NCI-H2107 treated with DMSO at 0.1 percent for 48 hours (cell line): ENCODE measurements at regions not wholly inside any gene's neighbourhood (a gene's known extent, or its start where the extent isn't known, plus 50 kb on each side); places are given as distances from the start of the nearest gene placed in this dataset.
"Not testable (repeated sequence)": the region's sequence is repeated elsewhere in the genome, so short reads cannot be mapped to it uniquely, and the experiment has no call there.

ENCODE experiments used
- DNase-seq: peaks from one replicate; lab custom pipeline; 2025; ENCODE audit not compliant: unreplicated experiment; lab: John Stamatoyannopoulos, UW

DNA sequence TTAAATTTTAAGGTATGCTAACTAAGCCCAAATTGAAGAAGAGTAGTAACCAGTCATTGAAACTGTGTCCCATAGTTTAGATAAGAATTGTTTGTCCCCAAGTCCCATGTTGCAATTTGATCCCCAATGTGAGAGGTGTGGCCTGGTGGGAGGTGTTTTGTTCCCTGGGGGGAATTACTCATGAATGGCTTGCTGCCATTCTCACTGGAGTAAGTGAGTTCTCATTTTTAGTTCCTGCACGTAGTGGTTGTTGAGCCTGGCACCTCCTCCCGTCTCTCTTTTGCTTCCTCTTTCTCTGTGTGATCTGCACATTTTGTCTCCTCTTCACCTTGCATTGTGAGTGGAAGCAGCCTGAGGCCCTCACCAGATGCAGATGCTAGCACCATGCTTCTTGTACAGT lies 1271.0 kb downstream of the NSUN3 start:
- DNase-seq = no peak

DNA sequence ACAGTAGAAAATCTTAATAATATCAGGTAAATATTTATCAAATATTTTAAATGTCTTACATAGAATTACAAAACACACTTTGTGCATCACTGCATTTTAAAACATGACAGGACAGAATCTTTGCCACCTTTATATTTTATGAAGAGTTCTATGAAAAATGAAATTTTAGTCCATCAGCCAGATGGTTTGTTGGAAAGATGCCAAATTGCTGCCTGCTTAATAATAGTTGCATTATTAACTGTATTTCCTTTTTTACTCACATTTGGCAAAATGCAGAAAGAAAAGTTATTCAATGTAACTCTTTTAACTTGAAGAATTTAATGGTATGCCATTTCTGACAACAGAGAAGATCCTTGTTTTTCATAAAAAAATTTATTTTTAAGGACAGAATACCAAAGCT lies 1271.6 kb downstream of the NSUN3 start:
- DNase-seq = no peak

DNA sequence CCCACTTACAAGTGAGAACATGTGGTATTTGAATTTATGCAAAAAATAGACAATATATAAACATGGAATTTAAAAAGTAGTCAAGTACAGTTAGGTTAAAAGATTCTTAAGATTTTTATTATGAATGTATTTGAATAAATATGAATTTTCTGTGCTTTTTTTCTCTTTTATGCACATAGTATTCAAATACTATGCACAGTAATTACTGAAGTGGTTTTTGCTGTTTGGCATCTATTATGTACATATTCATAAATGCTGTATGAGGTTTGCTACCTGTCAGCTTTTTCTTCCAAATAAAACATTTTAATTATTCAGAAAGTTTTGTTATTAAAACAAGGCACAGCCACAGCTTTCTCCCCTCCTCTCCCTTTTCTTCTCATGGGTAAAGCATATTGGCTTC lies 1272.7 kb downstream of the NSUN3 start:
- no peak for DNase-seq

DNA sequence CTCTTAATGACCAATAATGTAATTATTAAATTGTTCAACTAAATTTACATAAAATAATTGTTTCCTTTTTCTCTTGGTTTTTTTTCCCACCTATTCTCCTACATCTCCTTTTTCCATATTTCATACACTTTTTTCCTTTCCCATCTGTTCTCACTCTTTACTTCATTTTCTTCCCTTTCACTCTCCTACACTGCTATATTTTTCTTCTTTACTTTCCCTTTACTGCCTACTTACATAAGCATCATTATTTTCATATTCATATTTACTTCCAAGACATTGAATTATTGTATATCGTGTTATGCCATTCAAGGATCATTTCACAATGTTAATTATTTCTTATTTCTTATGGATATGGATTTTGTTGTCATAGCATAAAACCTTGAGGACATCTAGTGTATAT lies 1275.6 kb downstream of the NSUN3 start:
- no peak for DNase-seq

DNA sequence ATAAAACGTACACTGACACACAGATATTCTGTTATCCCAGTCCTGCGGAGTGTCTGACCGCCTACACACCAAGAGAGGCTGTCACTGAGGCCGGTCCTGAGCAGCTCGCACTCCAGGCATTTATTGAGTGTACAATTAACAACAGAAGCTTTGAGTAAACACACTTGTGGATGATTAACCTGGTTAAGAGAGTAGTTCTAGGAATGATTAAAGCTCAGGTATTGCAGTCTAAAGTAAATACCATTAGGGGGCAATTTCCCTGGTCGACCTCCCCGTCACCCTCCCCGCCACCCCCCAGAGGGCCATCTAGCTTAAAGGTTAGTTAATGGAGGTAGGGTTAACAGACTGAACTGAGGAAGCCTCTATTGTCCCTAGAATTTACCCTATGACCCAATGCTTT lies 1278.5 kb downstream of the NSUN3 start:
- no peak for DNase-seq

DNA sequence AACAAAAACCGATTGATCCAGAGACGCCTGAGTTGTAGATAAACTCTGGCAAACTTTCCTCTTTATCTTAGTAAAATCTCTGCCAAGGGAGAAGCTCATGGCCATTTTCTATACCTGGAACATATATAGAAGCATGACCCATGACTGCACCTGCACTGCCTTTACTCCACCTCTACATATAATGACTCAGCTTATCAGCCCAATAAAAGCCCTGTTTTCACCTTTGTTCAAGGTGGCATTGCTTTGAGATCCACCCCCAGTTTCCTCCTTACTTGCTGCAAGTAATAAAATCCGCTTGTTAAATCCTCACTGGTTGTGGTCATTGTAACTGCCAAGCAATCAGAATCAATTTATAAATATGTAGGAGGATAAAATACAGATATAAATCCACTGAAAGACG lies 1280.4 kb downstream of the NSUN3 start:
- DNase-seq = no peak

DNA sequence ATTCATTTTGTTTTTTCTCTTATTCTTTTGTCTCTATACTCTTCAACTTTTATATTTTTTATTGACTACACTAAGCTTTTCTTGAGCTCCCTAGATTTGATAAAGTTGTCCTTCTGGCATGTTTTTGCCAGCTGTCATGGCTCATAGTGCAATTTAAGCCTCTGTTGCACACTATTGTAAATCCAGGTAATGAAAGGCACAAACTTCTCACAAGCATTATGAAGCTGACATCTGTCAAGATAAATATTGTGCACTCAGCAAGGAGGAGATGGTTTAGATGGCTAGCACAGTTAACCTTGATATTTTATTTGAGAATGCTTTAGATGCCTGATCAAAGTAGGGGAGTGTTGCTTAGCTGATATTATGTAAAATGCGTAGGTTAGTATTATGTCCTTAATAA lies 1280.9 kb downstream of the NSUN3 start:
- DNase-seq = no peak

DNA sequence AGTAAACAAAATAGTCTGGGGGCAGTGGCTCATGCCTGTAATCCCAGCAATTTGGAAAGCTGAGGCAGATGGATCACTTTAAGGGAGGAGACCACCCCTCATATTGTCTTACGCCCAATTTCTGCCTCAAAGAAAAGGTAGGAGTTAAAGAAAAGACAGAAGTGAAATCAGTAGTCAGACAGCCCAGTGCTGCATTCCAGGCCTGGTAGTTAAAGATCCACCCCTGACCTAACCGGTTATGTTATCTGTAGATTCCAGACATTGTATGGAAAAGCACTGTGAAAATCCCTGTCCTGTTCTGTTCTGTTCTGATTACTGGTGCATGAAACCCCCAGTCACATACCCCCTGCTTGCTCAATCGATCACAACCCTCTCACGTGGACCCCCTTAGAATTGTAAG lies 1285.1 kb downstream of the NSUN3 start:
- not testable (repeated sequence) for DNase-seq

DNA sequence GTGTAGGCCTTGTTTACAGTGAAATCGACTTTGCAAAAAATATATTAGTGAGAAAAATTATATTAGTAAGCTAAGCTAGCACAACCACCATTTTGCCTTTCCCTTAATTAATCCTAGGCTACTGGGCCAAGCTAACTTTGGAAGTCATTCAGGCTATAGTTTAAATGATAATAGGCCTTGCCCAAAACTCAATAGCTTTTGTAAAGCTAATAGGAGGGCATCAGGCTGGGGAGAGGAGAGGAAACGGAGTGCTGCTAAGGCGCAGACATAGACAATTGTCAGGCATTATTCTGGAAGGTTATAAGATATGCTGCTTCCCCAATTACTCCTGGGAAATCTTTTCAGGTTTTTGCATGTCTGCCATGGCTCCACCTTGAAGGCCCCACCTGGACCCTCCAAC lies 1286.0 kb downstream of the NSUN3 start:
- no peak for DNase-seq

DNA sequence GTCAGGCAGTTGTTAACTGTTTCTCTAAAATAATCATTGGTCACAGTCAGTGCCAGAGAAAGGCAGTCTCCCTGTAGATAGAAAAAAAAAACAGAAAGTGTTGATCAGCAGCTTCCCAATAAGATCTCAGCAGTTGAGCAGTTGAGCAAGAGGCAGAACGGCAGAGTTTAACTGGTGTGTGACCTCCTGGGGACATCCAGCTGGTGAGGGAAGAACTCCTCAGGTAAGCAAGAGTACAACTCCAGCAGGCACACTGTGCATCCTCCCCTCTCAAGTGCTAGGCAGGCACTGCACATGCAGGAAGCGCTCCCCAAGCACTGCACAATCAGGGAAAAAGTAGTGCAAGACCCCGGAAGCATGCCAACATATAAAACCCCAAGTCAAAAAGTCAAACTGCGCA lies 1287.2 kb downstream of the NSUN3 start:
- DNase-seq = no peak

DNA sequence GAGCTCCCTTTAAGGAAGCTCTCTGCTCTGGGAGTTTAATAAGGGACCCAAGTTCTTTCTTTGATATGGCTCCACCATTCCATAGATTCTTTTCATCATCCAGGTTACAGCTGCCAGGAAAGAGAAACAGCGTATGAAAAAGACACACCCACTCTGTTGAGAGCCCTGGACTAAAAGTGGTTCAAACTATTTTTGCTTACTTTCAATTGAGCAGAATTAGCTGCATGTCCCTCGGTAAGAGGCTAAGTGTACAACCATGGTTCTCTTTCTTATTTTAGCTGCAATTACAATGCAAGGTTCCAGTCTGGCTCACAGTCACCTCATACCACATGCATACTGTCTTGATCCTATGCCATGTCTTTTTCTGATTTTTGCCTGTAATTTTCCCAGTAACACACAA lies 1288.3 kb downstream of the NSUN3 start:
- DNase-seq = no peak

DNA sequence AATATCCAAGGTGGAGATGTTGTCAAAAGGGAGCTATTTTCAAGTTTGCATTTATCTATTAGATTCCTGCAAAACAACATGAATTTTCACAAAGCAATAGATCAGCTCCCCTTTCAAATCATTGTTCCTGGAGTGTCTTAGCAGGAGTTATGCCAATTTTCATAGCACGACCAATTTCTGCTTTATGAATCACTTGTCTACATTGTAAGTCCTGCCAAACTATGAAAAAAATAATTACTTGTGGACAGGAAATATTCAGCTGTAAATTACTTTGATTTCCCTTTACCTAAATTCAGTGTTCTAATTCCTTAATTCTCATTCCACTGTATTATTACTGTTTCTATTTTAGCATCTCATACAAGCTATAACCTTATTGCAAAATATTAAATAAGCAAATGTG lies 1289.6 kb downstream of the NSUN3 start:
- DNase-seq = no peak

DNA sequence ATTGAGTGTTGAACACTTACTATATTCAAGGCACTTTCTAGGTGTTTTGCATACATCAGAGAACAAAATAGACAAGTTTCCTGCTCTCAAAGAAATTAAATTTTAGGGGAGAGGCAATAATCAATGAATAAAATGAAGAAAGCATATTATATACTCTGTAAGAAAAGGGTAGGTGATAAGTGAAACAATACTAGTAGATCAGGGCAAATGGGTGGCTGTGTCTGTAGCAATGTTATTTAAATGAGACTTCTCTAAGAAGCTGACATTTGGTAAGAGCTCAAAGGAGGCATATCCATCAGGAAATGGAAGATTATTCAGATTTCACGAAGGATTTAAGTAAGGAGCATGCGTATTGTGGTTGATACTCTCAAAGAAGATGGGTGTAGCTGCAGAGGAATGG lies 1291.6 kb downstream of the NSUN3 start:
- DNase-seq = no peak

DNA sequence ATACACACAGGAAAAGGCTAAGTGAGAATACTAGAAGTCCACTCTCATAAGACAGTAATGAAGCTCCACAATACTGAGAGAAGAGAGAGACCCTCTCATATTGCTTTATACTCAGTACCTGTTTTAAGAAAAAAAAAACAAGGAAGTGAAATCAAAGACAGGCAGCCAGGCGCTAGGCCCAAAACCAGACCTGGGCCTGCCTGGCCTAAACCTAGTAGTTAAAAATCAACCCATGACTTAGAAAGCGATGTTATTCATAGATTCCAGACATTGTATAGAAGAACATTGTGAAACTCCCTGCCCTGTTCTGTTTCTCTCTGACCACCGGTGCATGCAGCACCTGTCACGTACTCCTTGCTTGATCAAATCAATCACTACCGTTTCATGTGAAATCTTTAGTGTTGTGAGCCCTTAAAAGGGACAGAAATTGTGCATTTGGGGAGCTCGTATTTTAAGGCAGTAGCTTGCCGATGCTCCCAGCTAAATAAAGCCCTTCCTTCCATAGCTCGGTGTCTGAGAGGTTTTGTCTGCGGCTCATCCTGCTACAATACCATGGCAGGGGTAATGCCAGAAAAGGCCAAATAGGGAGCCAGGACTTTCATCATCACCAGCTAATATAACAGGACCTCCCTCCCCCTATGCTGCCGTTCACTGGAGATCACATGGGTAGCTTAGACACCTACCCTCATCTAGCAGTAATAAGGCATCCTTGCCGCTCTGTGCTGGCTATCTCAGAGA lies 1294.1 kb downstream of the NSUN3 start:
- DNase-seq = no peak

DNA sequence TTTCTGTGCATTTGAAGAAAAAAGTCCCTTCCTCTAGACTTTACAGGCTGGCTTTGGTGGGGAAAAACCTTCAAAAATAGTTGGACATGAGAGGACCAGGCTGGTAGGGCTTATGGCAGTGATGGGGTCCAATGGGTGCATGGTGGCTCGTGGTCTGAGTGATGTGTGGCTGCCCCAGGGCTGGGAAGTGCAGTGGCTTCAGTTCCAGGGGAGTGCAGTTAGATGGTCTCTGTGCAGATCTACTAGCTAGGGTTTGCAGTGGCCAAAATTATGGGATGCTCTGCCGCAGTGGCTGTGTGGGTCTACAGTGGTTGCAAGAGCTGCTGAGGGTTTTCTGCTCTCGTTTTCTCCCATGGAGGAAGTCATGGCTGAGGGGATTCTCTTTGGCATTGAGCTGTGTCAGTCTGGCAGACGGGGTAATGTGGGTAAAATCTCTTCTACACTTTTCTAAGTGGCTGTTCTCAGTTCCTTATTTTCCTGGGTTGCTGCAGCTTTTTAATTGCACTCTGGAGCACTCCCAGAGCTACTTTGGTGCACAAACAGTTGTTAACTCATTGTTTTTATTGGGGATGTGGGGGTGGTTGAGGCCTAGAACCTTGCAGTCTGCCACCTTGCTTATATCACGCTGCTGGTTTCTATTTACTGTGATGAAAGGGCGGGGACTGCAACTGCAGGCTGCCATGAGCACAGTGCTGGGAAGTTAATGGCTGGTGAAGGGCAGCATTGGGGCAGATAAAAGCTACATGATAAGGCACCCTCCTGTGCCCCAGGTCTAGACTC lies 1324.6 kb downstream of the NSUN3 start:
- no peak for DNase-seq

DNA sequence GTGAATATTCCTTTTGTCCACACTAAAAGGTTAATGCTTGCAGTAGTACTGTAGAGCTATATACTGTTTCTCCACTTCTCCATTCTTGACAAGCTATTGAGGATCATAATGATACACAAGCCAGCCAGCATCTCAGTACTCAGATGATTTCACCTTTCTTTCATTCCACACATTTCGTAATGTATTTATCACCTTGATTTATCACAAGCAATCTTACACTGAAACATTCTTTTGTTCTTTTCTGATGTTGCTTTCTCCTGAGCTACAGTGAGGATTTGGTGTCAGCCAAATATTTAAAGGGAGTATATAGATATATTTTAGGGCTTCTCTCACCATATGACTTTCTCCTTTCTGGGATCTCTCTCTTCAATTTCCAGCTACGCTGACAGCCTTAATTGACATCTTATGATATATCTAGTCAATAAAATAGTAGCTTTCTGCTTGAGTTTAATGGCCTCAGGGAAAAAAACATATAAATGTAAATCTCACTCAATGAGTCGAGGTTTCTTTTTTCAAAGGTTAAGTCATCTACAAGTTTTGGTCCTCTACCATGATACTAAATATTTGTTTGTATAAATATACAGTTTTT lies 1327.0 kb downstream of the NSUN3 start:
- no peak for DNase-seq

DNA sequence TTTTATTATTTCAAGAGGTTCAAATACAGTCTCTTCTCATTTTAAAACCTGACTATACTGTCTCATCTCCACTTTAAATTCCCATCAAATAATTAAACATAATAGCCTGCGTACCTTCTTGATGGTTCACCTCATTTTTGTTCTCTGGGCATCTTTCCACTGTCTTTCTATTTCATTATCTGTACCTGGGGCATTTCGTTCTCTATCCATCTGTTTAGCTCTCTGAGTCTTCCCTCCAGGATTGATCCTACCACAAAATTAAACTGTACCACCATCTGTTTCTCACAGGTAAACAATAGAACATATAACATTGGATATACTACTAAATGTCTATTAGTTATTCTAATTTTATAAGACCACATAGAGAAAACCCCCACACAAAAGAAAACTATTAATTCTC lies 1331.4 kb downstream of the NSUN3 start:
- DNase-seq = no peak

DNA sequence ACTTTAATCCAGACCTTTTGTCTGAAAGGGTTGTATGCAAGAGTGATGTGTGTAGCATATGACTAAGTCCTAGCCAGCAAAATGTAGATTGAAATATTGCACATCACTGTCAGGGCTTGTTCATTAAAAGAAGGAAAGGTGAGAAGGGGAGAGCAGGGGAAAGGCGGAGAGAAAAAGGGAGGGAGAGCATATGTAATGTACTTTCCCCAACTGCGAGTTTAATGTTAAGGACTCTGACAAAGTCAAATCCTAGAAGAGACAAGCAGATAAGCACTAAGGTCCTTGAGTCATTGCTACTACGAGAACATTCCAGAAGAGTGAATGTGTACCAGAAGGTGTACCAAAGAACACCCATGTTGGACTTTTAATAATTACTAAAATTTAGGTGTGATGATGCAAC lies 1336.7 kb downstream of the NSUN3 start:
- DNase-seq = no peak

DNA sequence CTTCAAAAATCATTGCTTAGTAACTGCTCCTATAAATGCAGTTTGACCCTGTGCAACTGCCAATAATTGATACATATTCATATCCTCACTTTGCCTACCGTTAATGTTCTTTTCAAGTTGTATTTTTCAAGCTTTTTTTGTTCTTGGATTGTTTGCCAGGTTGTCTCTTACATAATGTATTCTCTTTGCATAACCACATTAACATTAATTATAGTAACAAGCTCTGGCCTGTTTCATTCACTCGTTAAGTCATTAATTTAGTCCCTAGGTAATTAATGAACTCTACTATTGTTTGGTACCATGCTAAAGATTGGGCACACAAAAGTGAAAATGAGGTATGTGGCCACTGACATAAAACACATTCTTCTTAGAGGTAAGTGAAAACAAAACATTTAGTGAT lies 1338.8 kb downstream of the NSUN3 start:
- DNase-seq = no peak

DNA sequence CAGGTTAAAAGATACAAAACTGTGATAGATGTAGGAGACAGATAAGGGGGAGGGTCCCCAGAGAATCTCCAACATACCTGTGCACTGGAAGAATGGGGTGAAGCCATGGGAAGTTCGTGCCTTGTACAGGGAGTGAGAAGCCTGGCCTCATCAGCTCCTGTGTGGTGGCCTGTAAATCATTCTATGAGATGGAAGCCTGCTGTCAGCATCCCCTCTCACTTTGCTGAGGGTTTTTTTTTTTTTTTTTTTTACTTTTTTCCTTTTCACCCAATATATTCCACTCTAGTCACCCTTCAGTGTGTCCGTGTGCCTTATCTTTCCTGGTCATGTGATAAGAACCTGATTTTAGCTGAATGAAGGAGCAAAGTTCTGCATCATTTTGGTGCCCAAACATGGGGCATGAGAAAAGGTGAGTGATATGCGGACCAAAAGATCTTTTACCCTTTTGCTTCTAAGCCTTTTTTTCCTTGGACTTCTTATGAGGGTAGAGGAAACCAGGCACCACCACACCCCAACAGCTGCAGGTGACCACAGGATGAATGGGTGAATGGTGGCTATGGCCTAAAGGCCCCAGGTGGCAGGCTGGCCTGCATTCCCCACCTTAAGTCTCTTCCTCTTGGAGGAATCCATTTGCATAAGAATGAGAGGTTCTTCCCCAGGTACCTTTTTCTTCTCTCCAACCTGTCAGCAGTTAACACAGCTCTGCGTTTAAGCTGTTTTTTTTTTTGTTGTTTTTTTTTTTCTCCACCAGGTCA lies 1345.0 kb downstream of the NSUN3 start:
- DNase-seq = no peak

DNA sequence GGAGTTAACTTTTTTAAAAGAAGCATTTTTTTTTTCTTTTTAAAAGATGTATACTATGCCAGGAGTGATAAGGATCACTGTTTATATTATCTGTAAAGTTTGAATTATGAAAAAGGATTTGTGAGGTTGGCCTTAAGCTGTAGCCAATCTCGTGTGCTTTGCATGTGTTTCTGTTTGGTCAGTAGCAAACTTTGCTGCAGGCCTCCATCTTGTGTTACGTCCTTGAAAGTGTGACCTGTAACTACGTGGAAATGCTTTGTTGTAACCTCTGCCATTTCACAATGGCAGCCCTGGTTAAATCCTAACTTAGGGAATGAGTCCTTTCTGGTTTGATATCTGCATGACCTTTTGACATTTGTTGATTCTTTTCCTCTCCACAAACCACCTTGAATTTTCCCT lies 1345.6 kb downstream of the NSUN3 start:
- no peak for DNase-seq

DNA sequence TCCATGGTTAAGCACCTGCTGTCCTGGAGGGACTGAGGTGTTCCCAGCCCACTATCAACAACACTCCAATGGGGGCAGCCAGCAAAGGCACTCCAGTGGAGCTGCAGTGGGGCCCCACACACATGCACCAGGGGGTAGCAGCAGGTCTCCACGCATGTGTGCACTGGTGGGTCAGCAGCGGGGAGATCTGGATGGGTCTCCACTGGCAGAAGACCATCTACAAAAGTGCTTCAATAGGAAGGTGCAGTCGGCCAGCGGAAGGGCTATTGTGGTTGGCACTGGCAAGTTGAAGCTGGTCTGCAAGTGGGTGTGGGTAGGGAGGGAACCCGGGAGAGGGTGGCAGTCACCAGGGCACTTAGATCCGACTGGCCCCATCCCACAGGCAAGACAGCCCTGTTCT lies 1355.4 kb downstream of the NSUN3 start:
- no peak for DNase-seq
